ENCODE measurements at regions not wholly inside any gene's neighbourhood (a gene's known extent, or its start where the extent isn't known, plus 50 kb on each side); places are given as distances from the start of the nearest gene placed in this dataset.

DNA sequence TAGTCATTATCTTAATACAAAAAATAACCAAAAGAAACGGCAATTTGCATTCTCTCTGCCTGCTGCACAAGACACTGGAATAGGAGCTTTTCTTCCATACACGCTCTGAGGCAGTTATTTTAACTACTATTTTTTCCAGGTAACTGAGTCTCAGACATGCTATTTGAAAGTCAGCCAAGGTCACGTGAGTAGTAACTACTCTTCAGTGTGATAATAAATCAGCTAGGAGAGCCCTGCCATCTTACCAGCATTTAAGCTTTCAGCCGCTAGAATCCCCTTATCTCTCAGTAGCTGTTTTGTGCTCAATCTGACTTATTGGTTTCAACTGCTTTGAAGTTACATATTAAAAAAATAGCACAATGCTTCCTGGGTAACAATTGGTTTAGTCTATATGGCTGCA is 84.5 kb downstream of the NRN1 start:
- Histone ChIP-seq H4K12ac (ENCODE audit: low read depth, low read length) (no peak overlapping the region), H3K36me3 (ENCODE audit: control insufficient read depth in 1 of 2, insufficient read depth in 2 of 2, low read length in 2 of 2) (no peaks in the 10 kb centered on the region), H2AK5ac (ENCODE audit: low read length) (no peak overlapping the region), H4K91ac (ENCODE audit: low read depth, low read length) (no peak overlapping the region), H3K4ac (ENCODE audit: low read depth, low read length) (no peak overlapping the region), H3K79me1 (ENCODE audit: low read length) (no peaks in the 10 kb centered on the region), H3K9ac (ENCODE audit: low read length) (no peak overlapping the region), H3K18ac (ENCODE audit: low read length) (no peak overlapping the region), H3K4me1 (ENCODE audit: control insufficient read depth in 1 of 2, insufficient read depth in 2 of 2, low read length in 2 of 2) (no peaks in the 10 kb centered on the region), H4K8ac (ENCODE audit: low read depth, low read length) (no peak overlapping the region), H3K27me3 (ENCODE audit: insufficient read depth, low read length) (no peaks in the 10 kb centered on the region), H2AFZ (ENCODE audit: insufficient read depth, low read length, poor library complexity) (no peak overlapping the region), H3K4me3 (ENCODE audit: low read depth, low read length) (no peak overlapping the region), H3K9me3 (ENCODE audit: insufficient read depth, low read depth, low read length) (no peaks in the 10 kb centered on the region), H3K4me2 (ENCODE audit: low read length) (no peak overlapping the region), H2BK12ac (ENCODE audit: low read length) (no peak overlapping the region), H2BK120ac (ENCODE audit: insufficient read depth, low read length, poor library complexity) (no peak overlapping the region), H3K23ac (ENCODE audit: low read length) (no peak overlapping the region), H3K14ac (ENCODE audit: low read length) (no peak overlapping the region), H3K79me2 (ENCODE audit: control insufficient read depth, insufficient read depth, low read length, poor library complexity) (no peaks in the 10 kb centered on the region), H2BK5ac (ENCODE audit: low read depth, low read length, poor library complexity) (no peak overlapping the region), H3K27ac (ENCODE audit: low read depth, low read length) (no peak overlapping the region)
- no CpG with 5 or more reads among the region's 4 CpGs for WGBS (ENCODE audit: extremely low coverage, insufficient coverage, insufficient read length)
- DNase-seq, result no peak

DNA sequence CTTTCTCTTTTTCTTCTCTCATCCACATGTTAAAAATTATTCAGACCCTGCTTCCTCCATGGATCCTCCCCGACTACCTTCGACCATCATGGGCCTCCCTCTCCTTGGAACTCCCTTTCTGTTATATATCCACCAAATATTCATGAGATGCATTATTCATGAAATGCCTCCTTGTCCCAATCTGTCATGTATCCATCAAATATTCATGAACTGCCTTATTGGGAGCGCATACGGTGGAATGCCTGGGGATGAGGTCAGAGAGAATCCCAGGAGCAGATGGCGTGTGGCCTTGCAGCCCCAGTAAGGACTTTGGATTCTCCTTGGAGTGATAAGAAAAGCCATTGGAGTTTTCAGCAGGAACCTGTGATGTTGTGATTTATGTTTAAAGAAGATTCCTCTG is 97.0 kb downstream of the NRN1 start:
- H3K36me3 ChIP-seq (ENCODE audit: control insufficient read depth in 1 of 2, insufficient read depth in 2 of 2, low read length in 2 of 2), result no peaks in the 10 kb centered on the region
- H2BK120ac ChIP-seq (ENCODE audit: insufficient read depth, low read length, poor library complexity), result no peak overlapping the region
- no peak overlapping the region for H4K91ac ChIP-seq (ENCODE audit: low read depth, low read length)
- no peak overlapping the region for H2BK5ac ChIP-seq (ENCODE audit: low read depth, low read length, poor library complexity)
- H3K9ac ChIP-seq (ENCODE audit: low read length), result no peak overlapping the region
- no peaks in the 10 kb centered on the region for H3K4me1 ChIP-seq (ENCODE audit: control insufficient read depth in 1 of 2, insufficient read depth in 2 of 2, low read length in 2 of 2)
- no peak overlapping the region for H3K23ac ChIP-seq (ENCODE audit: low read length)
- H3K79me2 ChIP-seq (ENCODE audit: control insufficient read depth, insufficient read depth, low read length, poor library complexity), result no peaks in the 10 kb centered on the region
- no peak overlapping the region for H2BK12ac ChIP-seq (ENCODE audit: low read length)
- no peak overlapping the region for H2AFZ ChIP-seq (ENCODE audit: insufficient read depth, low read length, poor library complexity)
- no peaks in the 10 kb centered on the region for H3K79me1 ChIP-seq (ENCODE audit: low read length)
- no peak overlapping the region for H3K27ac ChIP-seq (ENCODE audit: low read depth, low read length)
- H4K12ac ChIP-seq (ENCODE audit: low read depth, low read length), result no peak overlapping the region
- WGBS (ENCODE audit: extremely low coverage, insufficient coverage, insufficient read length), result no CpG with 5 or more reads among the region's 5 CpGs
- no peaks in the 10 kb centered on the region for H3K9me3 ChIP-seq (ENCODE audit: insufficient read depth, low read depth, low read length)
- DNase-seq, result no peak
- no peak overlapping the region for H3K4me2 ChIP-seq (ENCODE audit: low read length)
- H2AK5ac ChIP-seq (ENCODE audit: low read length), result no peak overlapping the region
- no peaks in the 10 kb centered on the region for H3K27me3 ChIP-seq (ENCODE audit: insufficient read depth, low read length)
- H3K4ac ChIP-seq (ENCODE audit: low read depth, low read length), result no peak overlapping the region
- H3K18ac ChIP-seq (ENCODE audit: low read length), result no peak overlapping the region
- H3K4me3 ChIP-seq (ENCODE audit: low read depth, low read length), result no peak overlapping the region
- no peak overlapping the region for H3K14ac ChIP-seq (ENCODE audit: low read length)
- no peak overlapping the region for H4K8ac ChIP-seq (ENCODE audit: low read depth, low read length)

DNA sequence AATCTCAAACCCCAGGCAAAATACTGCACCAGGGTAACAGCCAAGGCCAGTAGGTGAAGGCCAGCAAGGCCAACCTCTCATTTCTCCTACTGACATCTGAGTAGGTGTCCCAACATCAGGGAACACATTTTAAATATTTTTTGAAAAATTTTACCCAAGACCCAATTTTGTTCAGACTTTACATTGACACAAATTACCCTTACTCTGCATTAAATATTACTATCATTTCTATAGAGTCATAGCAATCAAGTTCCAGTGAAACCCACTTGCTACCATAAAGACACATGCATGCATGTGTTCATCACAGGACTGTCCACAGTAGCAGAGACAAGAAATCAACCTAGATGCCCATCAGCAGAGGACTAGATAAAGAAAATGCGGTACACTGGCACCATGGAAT is 99.9 kb downstream of the NRN1 start:
- Histone ChIP-seq H3K4me1 (ENCODE audit: control insufficient read depth in 1 of 2, insufficient read depth in 2 of 2, low read length in 2 of 2) (no peaks in the 10 kb centered on the region), H3K9ac (ENCODE audit: low read length) (no peak overlapping the region)

DNA sequence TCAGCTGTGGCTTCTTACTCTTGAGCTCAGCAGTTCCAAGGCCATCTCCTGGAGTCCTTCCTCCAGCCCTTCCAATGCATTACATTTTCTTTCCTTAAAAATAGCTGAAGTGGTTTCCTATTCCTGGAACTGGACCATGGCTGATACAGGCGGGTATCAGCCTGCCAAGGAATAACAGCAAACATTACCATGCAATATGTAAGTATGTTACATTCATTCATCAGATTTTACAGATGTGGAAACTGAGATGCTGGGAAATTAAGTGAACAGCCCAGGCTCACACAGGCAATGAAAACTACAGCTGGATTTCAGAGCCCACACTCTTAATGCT is 100.4 kb downstream of the NRN1 start:
- Histone ChIP-seq H3K9me3 (ENCODE audit: insufficient read depth, low read depth, low read length) (no peaks in the 10 kb centered on the region), H3K79me2 (ENCODE audit: control insufficient read depth, insufficient read depth, low read length, poor library complexity) (no peaks in the 10 kb centered on the region), H3K4ac (ENCODE audit: low read depth, low read length) (no peak overlapping the region), H2AK5ac (ENCODE audit: low read length) (no peak overlapping the region), H3K4me1 (ENCODE audit: control insufficient read depth in 1 of 2, insufficient read depth in 2 of 2, low read length in 2 of 2) (no peaks in the 10 kb centered on the region), H4K8ac (ENCODE audit: low read depth, low read length) (no peak overlapping the region), H3K27ac (ENCODE audit: low read depth, low read length) (no peak overlapping the region), H2AFZ (ENCODE audit: insufficient read depth, low read length, poor library complexity) (no peak overlapping the region), H2BK5ac (ENCODE audit: low read depth, low read length, poor library complexity) (no peak overlapping the region), H3K23ac (ENCODE audit: low read length) (no peak overlapping the region), H3K9ac (ENCODE audit: low read length) (no peak overlapping the region), H3K14ac (ENCODE audit: low read length) (no peak overlapping the region), H3K18ac (ENCODE audit: low read length) (no peak overlapping the region), H4K91ac (ENCODE audit: low read depth, low read length) (no peak overlapping the region), H2BK12ac (ENCODE audit: low read length) (no peak overlapping the region), H3K79me1 (ENCODE audit: low read length) (no peaks in the 10 kb centered on the region), H3K27me3 (ENCODE audit: insufficient read depth, low read length) (no peaks in the 10 kb centered on the region), H2BK120ac (ENCODE audit: insufficient read depth, low read length, poor library complexity) (no peak overlapping the region), H3K36me3 (ENCODE audit: control insufficient read depth in 1 of 2, insufficient read depth in 2 of 2, low read length in 2 of 2) (no peaks in the 10 kb centered on the region), H3K4me3 (ENCODE audit: low read depth, low read length) (no peak overlapping the region), H4K12ac (ENCODE audit: low read depth, low read length) (no peak overlapping the region), H3K4me2 (ENCODE audit: low read length) (no peak overlapping the region)
- no CpG with 5 or more reads among the region's 1 CpG for WGBS (ENCODE audit: extremely low coverage, insufficient coverage, insufficient read length)
- DNase-seq, result no peak

More for the DNA sequence above, 99.9 kb downstream of the NRN1 start:
- H3K4me2 ChIP-seq (ENCODE audit: low read length), result no peak overlapping the region
- H3K4me3 ChIP-seq (ENCODE audit: low read depth, low read length), result no peak overlapping the region
- no peak overlapping the region for H4K12ac ChIP-seq (ENCODE audit: low read depth, low read length)
- no peak overlapping the region for H3K14ac ChIP-seq (ENCODE audit: low read length)
- H2BK120ac ChIP-seq (ENCODE audit: insufficient read depth, low read length, poor library complexity), result no peak overlapping the region
- no peak overlapping the region for H3K23ac ChIP-seq (ENCODE audit: low read length)
- no peak overlapping the region for H2BK12ac ChIP-seq (ENCODE audit: low read length)
- no peak overlapping the region for H2AK5ac ChIP-seq (ENCODE audit: low read length)
- H2AFZ ChIP-seq (ENCODE audit: insufficient read depth, low read length, poor library complexity), result no peak overlapping the region
- H4K91ac ChIP-seq (ENCODE audit: low read depth, low read length), result no peak overlapping the region
- WGBS (ENCODE audit: extremely low coverage, insufficient coverage, insufficient read length), result no CpG with 5 or more reads among the region's 1 CpG
- no peaks in the 10 kb centered on the region for H3K79me1 ChIP-seq (ENCODE audit: low read length)
- H3K27ac ChIP-seq (ENCODE audit: low read depth, low read length), result no peak overlapping the region
- no peaks in the 10 kb centered on the region for H3K36me3 ChIP-seq (ENCODE audit: control insufficient read depth in 1 of 2, insufficient read depth in 2 of 2, low read length in 2 of 2)
- no peaks in the 10 kb centered on the region for H3K27me3 ChIP-seq (ENCODE audit: insufficient read depth, low read length)
- H3K9me3 ChIP-seq (ENCODE audit: insufficient read depth, low read depth, low read length), result no peaks in the 10 kb centered on the region
- no peak overlapping the region for H2BK5ac ChIP-seq (ENCODE audit: low read depth, low read length, poor library complexity)
- H3K18ac ChIP-seq (ENCODE audit: low read length), result no peak overlapping the region
- no peak overlapping the region for H3K4ac ChIP-seq (ENCODE audit: low read depth, low read length)
- H3K79me2 ChIP-seq (ENCODE audit: control insufficient read depth, insufficient read depth, low read length, poor library complexity), result no peaks in the 10 kb centered on the region
- no peak overlapping the region for H4K8ac ChIP-seq (ENCODE audit: low read depth, low read length)
- no peak for DNase-seq

All from trophoblast cell (in vitro differentiated cells and primary cell).